Fibroblast of lung (primary cell): ENCODE measurements at regions not wholly inside any gene's neighbourhood (a gene's known extent, or its start where the extent isn't known, plus 50 kb on each side); places are given as distances from the start of the nearest gene placed in this dataset.

Source experiments
- DNase-seq, 2 donors: peaks; one replicate each; pipeline versions ENCODE4 v3.0.0 to v3.0.0-alpha.2; 2010; ENCODE audit warnings: low read depth in 2 of 2
- H2AFZ ChIP-seq: 2 replicates; pipeline ENCODE4 v1.5.1; 2012; ENCODE audit warnings: low read length, control low read depth, inconsistent platforms
- H3K27ac ChIP-seq: 2 replicates; pipeline ENCODE4 v1.5.1; 2011; ENCODE audit warnings: low read length, control low read depth; ENCODE audit not compliant: insufficient read depth
- H3K27me3 ChIP-seq: 2 replicates; pipeline ENCODE4 v1.5.1; 2011; ENCODE audit warnings: mild to moderate bottlenecking, low read length; ENCODE audit not compliant: control insufficient read depth, insufficient read depth
- H3K36me3 ChIP-seq: 2 replicates; pipeline ENCODE4 v1.5.1; 2011; ENCODE audit warnings: low read length; ENCODE audit not compliant: control insufficient read depth, insufficient read depth
- H3K4me1 ChIP-seq: 2 replicates; pipeline ENCODE4 v1.5.1; 2011; ENCODE audit warnings: low read length; ENCODE audit not compliant: control insufficient read depth, insufficient read depth; ENCODE audit errors: extremely low read depth
- H3K4me2 ChIP-seq: 2 replicates; pipeline ENCODE4 v1.5.1; 2011; ENCODE audit warnings: low read length, control low read depth; ENCODE audit not compliant: insufficient read depth; ENCODE audit errors: extremely low read depth
- H3K4me3 ChIP-seq, 4 experiments: fragments of 200-600 bp in 1 of 4; sonication (generic) in 1 of 4; replicated peaks in 1 of 4; 2 replicates each; pipeline ENCODE4 v1.5.1; 2011 to 2016; ENCODE audit warnings: low read length in 4 of 4, low read depth in 3 of 4, mild to moderate bottlenecking in 3 of 4, control low read depth in 2 of 4, inconsistent platforms in 1 of 4, mixed read lengths in 1 of 4; ENCODE audit not compliant: insufficient read depth in 1 of 4; ENCODE audit errors: control extremely low read depth in 1 of 4
- H3K79me2 ChIP-seq: 2 replicates; pipeline ENCODE4 v1.5.1; 2012; ENCODE audit warnings: mild to moderate bottlenecking, low read length, inconsistent platforms; ENCODE audit not compliant: control insufficient read depth, insufficient read depth
- H3K9ac ChIP-seq: 2 replicates; pipeline ENCODE4 v1.5.1; 2011; ENCODE audit warnings: mild to moderate bottlenecking, low read length, control low read depth; ENCODE audit not compliant: insufficient read depth
- H3K9me3 ChIP-seq: 2 replicates; pipeline ENCODE4 v1.5.1; 2012; ENCODE audit warnings: low read depth, low read length; ENCODE audit not compliant: control insufficient read depth, insufficient read depth
- H4K20me1 ChIP-seq: 2 replicates; pipeline ENCODE4 v1.5.1; 2011; ENCODE audit warnings: low read length; ENCODE audit not compliant: control insufficient read depth, insufficient read depth; ENCODE audit errors: extremely low read depth
- CTCF ChIP-seq, 2 donors: IDR thresholded peaks in 1 of 2; conservative IDR thresholded peaks in 1 of 2; 1 replicate in 1 of 2; 2 replicates in 1 of 2; pipeline ENCODE4 v1.5.1; 2011 to 2012; ENCODE audit warnings: low read length in 2 of 2, control low read depth in 1 of 2, inconsistent platforms in 1 of 2, low read depth in 1 of 2, mild to moderate bottlenecking in 1 of 2
- EZH2 ChIP-seq: IDR thresholded peaks from 2 replicates; pipeline ENCODE4 v1.5.1; 2012; ENCODE audit warnings: low read length, control low read depth, mild to moderate bottlenecking; ENCODE audit errors: missing control alignments

GRCh38 chr4:170497689-170498088 is 407.9 kb upstream of the AADAT start:
- Histone ChIP-seq H3K27ac (no peak overlapping the region), H3K79me2 (no peaks in the 10 kb centered on the region), H3K4me1 (no peaks in the 10 kb centered on the region), H3K4me2 (no peak overlapping the region), H3K9me3 (no peaks in the 10 kb centered on the region), H3K4me3 (no peak overlapping the region), H2AFZ (no peak overlapping the region), H3K9ac (no peak overlapping the region), H4K20me1 (no peaks in the 10 kb centered on the region), H3K27me3 (no peaks in the 10 kb centered on the region), H3K36me3 (no peaks in the 10 kb centered on the region)
- no peak for DNase-seq
- TF ChIP-seq CTCF (conservative IDR thresholded peaks at IDR 0.05 in 1 of 2, IDR thresholded peaks at IDR 0.05 in 1 of 2; ENCODE audit: low read depth in 1 of 2, low read length in 2 of 2) (no peak), EZH2 (no peak)

GRCh38 chr4:170497112-170497511 is 407.4 kb upstream of the AADAT start:
- Histone ChIP-seq H3K4me1 (no peaks in the 10 kb centered on the region), H3K27ac (no peak overlapping the region), H3K79me2 (no peaks in the 10 kb centered on the region), H3K9me3 (no peaks in the 10 kb centered on the region), H3K36me3 (no peaks in the 10 kb centered on the region), H3K9ac (no peak overlapping the region), H3K4me2 (no peak overlapping the region), H3K27me3 (no peaks in the 10 kb centered on the region), H4K20me1 (no peaks in the 10 kb centered on the region), H3K4me3 (no peak overlapping the region), H2AFZ (no peak overlapping the region)
- TF ChIP-seq EZH2 (no peak), CTCF (conservative IDR thresholded peaks at IDR 0.05 in 1 of 2, IDR thresholded peaks at IDR 0.05 in 1 of 2; ENCODE audit: low read depth in 1 of 2, low read length in 2 of 2) (no peak)
- DNase-seq = no peak

GRCh38 chr4:170491981-170492380 is 402.2 kb upstream of the AADAT start:
- Histone ChIP-seq H2AFZ (no peak overlapping the region), H3K36me3 (no peaks in the 10 kb centered on the region), H3K9me3 (no peaks in the 10 kb centered on the region), H3K9ac (no peak overlapping the region), H3K79me2 (no peaks in the 10 kb centered on the region), H3K4me3 (no peak overlapping the region), H3K27ac (no peak overlapping the region), H3K27me3 (no peaks in the 10 kb centered on the region), H4K20me1 (no peaks in the 10 kb centered on the region), H3K4me1 (no peaks in the 10 kb centered on the region), H3K4me2 (no peak overlapping the region)
- no peak for DNase-seq
- TF ChIP-seq EZH2 (no peak), CTCF (conservative IDR thresholded peaks at IDR 0.05 in 1 of 2, IDR thresholded peaks at IDR 0.05 in 1 of 2; ENCODE audit: low read depth in 1 of 2, low read length in 2 of 2) (no peak)
